HUDEP-2 (cell line): ENCODE measurements at regions not wholly inside any gene's neighbourhood (a gene's known extent, or its start where the extent isn't known, plus 50 kb on each side); places are given as distances from the start of the nearest gene placed in this dataset.
"Not testable (repeated sequence)": the region's sequence is repeated elsewhere in the genome, so short reads cannot be mapped to it uniquely, and the experiment has no call there.

Experiments used
- DNase-seq, 76 experiments: peaks; one replicate each; lab custom pipeline; 2025; ENCODE audit not compliant: unreplicated experiment in 76 of 76; lab: John Stamatoyannopoulos, UW

GRCh38 chr5:52255308-52255707 lies 532.4 kb upstream of the ITGA1 start:
- no peak for DNase-seq

GRCh38 chr5:52262844-52263243 lies 524.9 kb upstream of the ITGA1 start:
- no peak for DNase-seq

GRCh38 chr5:52269401-52269800 lies 518.3 kb upstream of the ITGA1 start:
- no peak for DNase-seq

GRCh38 chr5:52269859-52270258 lies 517.9 kb upstream of the ITGA1 start:
- no peak for DNase-seq

- DNase-seq: no peak
Observed at GRCh38 chr5:52275639-52276038, 512.1 kb upstream of the ITGA1 start.

- no peak for DNase-seq
Observed at GRCh38 chr5:52277101-52277500, 510.6 kb upstream of the ITGA1 start.

- DNase-seq: no peak
Observed at GRCh38 chr5:52282647-52283046, 505.1 kb upstream of the ITGA1 start.

- DNase-seq: no peak
Observed at GRCh38 chr5:52283221-52283620, 504.5 kb upstream of the ITGA1 start.

GRCh38 chr5:52300703-52301372 lies 486.9 kb upstream of the ITGA1 start:
- no peak for DNase-seq

- not testable (repeated sequence) for DNase-seq
Observed at GRCh38 chr5:52304816-52305215, 482.9 kb upstream of the ITGA1 start.

GRCh38 chr5:52328220-52328806 lies 459.4 kb upstream of the ITGA1 start:
- DNase-seq: no peak

- DNase-seq: no peak
Observed at GRCh38 chr5:52331725-52332124, 456.0 kb upstream of the ITGA1 start.

GRCh38 chr5:52334367-52334766 lies 453.3 kb upstream of the ITGA1 start:
- DNase-seq: no peak

GRCh38 chr5:52339285-52339684 lies 448.4 kb upstream of the ITGA1 start:
- DNase-seq: no peak

GRCh38 chr5:52342361-52342760 lies 445.4 kb upstream of the ITGA1 start:
- no peak for DNase-seq

GRCh38 chr5:52356311-52356918 lies 431.3 kb upstream of the ITGA1 start:
- peak in 1 of 76 experiments; percentile 0 for DNase-seq

- DNase-seq: no peak
Observed at GRCh38 chr5:52359261-52359660, 428.5 kb upstream of the ITGA1 start.

GRCh38 chr5:52360985-52361384 lies 426.7 kb upstream of the ITGA1 start:
- DNase-seq: no peak

GRCh38 chr5:52374286-52374685 lies 413.4 kb upstream of the ITGA1 start:
- no peak for DNase-seq

GRCh38 chr5:52375969-52376368 lies 411.7 kb upstream of the ITGA1 start:
- DNase-seq: no peak

- DNase-seq: no peak
Observed at GRCh38 chr5:52376592-52376991, 411.1 kb upstream of the ITGA1 start.

GRCh38 chr5:52378237-52378636 lies 409.5 kb upstream of the ITGA1 start:
- DNase-seq: no peak
